ENCODE measurements at regions not wholly inside any gene's neighbourhood (a gene's known extent, or its start where the extent isn't known, plus 50 kb on each side); places are given as distances from the start of the nearest gene placed in this dataset.
"Not testable (repeated sequence)": the region's sequence is repeated elsewhere in the genome, so short reads cannot be mapped to it uniquely, and the experiment has no call there.

DNA sequence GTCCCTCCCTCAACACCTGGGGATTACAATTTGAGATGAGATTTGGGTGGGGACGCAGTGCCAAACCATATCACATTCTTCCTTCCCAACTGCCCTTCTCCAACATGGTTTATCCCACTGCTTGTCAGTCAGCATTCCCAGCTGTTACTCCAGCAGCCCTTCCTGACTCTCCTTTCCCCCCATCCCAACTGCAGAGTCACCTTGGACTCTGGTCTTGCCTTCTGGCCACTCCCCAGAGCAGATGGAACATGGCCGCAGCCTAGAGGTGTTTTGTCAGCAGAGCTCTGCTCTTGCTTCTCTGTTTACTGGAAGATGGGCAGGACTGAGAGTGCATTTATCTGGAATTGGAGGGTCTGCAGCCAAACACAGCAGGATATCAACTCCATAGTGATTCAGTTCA, 51.2 kb upstream of the MEX3C start:
- DNase-seq, result no peak

DNA sequence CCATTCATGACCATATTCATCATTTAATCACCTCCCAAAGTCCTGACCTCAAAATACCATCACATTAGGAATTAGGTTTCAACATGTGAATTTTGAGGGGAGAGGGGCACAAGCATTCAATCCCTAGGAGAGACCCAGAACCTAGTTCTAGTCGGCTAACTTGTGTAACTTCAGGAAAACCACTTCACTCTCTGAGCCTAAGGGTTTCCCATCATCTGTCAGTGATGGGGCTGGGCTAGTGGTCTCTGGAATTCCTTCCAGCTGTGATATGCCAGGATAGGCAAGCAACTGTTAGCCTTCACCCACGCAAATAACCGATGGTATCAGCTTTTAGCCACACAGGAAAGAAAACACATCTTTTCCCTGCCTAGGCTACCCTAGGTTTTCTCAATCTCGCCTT, 52.5 kb upstream of the MEX3C start:
- DNase-seq, result no peak

DNA sequence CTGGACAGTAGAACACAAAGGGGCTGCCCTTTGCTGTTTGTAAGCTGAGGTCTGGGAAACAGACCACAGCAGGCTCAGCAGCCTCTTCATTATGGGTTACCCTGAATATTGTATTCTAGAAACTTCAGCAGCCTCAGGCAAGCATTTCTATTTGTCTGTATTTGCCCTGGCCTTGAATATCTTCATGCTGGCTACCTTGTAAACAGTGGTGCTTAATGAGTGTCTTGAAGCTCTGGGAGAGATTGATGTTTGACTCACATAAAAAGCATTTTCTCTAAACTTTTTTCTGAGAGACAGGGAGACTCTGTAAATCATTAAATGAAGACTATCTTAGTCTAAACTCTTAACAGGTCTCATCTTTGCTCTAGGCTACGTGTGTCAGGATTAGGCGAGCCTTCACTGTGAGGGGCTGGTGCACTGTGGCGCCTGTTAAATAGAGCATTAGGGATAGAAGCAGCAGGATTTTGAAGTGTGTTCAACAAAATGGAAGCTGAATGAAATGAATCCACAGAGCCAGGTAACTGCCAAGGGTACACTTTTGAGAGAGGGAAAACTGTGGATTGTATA, 53.1 kb upstream of the MEX3C start:
- no peak for DNase-seq

DNA sequence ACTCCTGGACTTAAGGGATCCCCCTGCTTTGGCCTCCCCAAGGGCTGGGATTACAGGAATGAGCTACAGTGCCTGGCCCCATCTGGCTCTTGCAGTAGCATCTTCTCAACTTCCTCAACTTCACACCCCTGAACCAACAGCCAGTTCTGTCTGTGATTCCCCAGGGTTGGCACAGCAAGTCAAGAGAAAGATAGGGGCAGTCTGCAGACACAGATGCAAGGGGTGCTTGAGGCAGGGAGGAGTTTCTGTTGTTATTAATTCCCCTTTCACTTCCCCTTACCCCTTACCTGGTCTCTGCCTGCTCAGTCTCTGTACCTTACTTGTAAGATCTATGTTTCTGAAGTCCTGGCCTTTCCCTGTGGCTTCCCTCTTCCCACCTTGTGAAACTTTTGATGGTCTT, 54.1 kb upstream of the MEX3C start:
- no peak for DNase-seq

DNA sequence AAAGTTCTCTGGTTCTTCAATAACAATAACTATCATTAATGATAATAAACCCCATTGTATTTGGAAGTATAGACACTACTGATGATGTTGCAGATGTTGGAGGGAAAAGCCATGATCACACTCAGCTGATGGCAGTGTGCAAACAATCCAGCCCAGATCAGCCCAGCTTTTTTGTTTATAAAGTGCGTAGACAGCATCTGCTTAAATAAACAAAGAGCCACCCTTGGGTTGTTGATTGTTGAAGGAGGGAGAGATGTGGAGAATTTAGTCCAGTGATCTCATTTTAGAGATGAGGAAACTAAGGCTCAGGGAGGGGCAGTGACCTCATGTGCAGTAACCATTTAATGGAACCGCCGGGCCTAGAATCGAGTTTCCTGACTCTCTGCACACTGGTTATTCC, 56.0 kb upstream of the MEX3C start:
- no peak for DNase-seq

DNA sequence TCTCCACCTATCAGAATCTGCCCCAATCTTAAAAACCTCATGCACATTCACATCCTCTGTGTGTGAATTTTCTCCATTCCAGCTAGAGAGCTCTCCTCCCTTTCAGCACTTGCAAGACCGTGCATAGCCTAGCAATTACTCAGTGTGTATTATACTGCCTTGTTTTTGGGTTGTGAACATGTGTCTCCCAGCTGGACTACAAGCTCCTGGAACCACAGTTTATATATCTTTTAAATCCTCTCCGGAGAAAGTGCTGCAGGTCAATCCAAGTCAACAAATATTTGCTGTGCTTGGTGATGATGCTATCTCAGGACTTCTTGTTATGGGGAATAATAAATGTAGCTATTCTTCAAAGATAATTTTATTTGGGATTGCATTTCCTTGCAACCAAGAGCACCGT, 58.2 kb upstream of the MEX3C start:
- no peak for DNase-seq

DNA sequence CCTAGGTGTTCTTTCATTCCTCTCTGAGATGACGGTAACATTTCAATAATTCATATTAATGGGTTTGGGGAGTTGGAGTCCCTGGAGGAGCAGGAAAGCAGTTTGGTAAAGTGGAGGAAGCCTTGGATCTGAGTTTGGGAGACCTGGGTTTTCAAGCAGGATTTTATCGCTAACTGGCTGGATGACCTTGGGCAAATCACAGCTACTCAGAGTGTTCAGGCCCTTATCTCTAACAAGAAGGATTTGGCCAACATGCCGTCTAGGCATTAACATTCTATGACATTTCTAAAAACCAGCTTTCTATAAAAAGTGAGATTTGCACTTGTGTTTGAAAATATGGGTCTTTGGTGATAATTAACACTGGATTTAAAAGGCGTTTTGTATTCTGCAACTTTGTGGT, 59.7 kb upstream of the MEX3C start:
- DNase-seq, result no peak

DNA sequence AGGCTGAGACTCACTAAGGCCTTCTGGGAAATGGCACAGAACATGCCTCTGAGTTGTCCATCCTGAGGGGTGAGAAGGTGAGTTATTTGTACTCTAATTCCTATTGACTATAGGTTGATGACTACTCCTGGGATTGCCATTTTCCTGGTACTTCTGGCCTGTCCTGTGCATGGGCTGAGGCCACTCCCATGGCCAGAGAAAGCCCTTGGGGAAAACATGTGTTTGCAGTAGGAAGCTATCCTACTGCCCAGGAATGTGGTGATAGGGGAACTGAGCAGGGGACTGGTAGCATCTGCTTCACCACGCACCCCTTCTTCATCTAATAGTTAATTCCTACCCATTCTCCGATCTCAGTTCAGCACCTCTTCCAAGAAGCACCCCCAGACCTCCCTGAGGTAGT, 62.6 kb upstream of the MEX3C start:
- no peak for DNase-seq

DNA sequence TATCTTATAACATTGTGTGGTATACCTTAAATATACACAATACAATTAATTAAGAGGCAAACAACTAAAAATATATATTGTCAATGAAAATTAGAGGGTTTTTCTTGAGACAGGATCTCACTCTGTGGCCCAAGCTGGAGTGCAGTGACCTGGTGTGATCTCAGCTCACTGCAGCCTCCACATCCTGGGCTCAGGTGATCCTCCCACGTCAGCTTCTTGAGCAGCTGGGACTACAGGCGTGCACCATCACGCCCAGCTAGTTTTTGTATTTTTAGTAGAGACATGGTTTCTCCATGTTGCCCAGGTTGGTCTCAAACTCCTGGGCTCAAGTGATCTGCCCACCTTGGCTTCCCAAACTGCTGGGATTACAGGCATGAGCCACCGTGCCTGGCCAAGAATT, 68.6 kb upstream of the MEX3C start:
- DNase-seq, result not testable (repeated sequence)

DNA sequence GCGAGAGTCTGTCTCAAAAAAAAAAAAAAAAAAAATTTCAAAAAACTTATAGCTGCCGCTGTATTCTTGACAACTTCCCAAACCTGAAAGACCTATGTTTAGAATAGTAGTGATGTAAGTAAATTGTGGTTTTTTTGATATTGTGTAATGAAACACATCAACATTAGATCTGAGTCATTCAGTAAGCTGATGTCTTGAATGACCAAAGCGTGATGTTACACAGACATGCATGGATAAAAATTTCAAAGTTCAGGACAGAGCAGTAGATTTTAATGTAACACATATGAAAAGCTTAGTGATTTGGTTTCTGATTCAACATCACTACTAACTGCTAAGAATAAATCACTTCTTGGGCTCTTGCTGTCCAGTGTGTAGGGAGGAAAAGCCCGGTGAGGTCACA, 69.3 kb upstream of the MEX3C start:
- DNase-seq, result no peak

DNA sequence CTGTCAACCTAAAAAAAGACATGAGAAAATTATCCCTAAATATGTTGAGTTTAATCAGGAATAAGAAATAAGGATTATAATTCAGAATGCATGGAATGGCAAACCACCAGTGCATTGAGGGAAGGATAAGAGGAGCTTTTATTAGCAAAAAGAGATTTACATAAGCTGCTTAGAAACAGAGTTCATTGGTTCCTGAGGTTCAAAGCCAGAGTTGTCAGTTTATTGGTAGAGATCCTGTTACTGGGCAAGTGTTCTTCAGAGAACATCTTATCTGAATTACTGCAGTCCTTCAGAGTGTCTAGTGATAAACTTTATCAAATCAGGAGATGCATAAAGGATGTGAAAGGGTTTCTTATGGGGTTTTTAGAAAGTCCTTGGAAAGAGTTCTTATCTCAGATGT, 76.0 kb upstream of the MEX3C start:
- DNase-seq, result no peak

DNA sequence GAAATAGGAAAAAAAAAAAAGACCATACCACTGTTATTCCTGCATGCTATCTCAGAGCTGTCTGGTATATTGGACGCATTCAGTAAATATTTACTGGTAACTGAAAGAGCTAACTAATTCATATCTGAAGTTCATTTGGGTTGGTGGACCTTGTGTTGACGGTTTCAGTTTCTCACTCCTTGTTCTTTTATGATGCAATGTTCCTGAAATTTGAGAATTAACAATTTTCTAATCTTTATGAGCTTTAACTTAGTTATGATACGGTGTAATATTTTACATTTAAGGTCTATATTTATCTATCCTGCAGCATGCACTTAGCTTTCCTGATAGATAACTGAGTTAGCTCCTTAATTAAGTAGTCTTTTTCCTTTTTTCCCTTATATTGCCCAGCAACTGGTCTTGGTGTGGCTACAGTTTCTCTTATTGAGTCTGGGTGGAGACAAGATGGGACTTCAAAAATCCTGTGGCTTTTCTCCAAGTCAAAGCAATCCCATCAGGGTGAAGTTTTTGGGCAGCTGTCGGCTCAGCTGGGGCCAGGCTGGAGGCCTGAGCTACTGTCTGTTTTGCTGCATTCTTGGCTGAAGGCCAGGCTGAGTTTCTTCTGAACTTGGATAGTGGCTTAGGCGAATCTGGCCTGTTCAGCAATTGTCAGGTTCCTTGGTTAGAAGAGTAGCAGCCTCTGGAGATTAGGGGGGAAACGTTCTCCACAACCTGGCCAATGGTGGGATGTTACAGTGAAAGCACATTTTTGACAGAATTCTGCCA, 78.4 kb upstream of the MEX3C start:
- DNase-seq, result no peak

DNA sequence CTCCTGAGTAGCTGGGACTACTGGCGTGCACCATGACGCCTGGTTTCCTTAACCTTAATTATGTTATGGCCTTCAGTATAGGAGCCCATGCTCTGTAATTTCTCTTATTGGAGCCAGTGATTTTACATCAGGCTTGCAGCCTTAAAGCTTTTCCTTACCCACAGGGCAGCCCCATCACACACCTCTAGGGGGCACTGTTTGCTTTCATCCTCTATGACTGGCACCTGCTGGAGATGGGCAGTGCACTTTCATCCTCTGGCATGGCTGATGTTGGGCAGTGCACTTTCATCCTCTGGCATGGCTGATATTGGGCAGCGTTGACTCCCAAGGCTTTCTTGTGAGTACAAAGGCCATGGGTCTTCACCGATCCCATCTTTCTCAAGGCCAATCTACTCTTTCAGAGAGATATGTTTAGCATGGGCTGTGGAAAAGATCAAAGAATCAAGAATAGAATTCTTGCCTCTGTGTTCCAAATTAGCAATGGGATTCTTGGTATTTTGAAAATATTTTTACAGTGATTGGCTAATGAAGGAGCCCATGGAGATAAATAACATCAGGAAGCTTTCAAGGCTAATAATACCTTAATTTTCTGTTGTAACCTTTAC, 80.7 kb upstream of the MEX3C start:
- peak; percentile 61 for DNase-seq

DNA sequence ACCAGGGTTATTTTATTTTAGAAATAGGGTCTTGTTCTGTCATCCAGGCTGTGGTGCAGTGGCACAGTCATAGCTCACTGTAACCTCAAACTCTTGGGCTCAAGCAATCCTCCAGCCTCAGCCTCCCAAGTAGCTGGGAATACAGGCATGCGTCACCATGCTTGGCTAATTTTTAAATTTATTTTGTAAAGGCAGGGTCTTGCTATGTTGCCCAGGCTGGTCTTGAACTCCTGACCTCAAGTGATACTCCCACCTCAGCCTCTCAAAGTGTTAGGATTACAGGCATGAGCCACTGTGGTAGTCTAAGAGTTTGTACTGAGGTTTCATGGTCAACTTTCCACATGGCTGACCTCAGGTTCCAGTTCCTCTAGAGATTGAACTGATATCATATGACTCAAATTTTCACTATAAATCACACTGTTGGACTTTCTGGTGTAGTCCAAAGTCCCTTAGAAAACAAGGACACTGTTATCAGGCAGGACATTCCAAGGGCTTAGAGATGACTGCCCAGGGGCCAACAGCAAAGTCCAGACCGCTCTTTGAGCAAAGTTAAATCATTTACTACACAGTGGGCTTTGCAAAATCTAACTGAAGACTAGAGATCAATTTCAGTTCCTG, 82.0 kb upstream of the MEX3C start:
- DNase-seq, result no peak

DNA sequence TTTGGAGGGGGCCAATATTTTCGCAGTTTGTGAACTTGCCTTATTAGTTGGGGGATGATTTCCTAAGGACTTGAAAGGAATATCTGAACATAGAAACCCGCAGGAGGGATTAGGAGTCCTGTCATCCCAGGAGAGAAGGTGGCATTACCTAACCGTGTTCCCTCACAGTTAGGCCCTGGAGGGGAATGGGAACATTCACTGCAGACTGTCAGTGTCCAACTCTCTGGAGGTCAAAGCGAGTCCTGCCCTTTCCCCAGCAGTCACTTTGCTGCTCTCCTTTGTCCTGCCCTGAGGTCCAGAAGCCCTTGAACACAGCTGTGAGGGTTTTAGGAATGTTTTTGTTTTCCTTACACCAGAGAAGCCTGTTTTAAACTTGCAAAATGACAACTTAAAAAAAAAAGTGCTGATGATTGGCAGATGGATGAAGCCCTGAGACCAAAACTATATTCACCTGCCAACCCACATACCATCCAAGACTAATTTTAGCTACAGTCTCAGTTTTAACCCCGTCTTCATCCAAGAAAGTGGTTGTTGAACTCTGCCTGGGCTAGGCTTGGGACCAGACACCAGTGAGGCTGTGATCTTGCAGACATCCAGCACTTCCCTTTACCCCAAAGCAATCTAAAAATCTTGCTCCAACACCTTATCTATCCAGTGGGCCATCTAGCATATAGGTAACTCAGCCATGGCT, 90.5 kb upstream of the MEX3C start:
- no peak for DNase-seq

DNA sequence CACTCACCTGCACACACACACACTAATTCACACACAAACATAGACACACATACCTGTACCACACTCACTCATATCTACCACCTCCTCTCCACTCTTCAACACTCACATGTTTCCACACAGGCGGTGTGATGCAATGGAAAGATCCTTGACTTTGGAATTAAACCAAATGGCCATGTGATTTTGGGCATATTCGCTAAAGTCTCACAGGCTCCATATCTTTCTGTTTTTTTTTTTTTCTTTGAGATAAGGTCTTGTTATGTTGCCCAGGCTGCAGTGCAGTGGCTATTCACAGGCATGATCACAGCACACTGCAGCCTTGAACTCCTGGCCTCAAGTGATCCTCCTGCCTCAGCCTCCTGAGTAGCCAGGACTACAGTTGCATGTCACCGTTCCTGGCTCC, 91.1 kb upstream of the MEX3C start:
- DNase-seq, result no peak

DNA sequence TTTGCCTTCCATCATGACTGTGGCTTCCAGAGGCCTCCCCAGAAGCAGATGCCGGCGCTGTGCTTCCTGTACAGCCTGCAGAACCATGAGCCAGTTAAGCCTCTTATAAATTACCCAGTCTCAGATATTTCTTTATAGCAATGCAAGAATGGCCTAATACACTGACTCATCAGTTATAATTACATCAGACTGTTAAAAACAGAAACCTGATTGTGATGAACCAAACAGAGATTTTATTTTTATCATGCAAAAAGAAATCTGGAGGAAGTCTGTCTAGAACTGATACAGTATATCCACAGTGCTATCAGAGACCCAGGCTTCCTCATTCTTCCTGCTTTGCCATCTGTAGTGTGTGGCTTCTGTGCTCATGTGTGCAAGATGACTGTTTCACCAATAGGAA, 93.4 kb upstream of the MEX3C start:
- no peak for DNase-seq

DNA sequence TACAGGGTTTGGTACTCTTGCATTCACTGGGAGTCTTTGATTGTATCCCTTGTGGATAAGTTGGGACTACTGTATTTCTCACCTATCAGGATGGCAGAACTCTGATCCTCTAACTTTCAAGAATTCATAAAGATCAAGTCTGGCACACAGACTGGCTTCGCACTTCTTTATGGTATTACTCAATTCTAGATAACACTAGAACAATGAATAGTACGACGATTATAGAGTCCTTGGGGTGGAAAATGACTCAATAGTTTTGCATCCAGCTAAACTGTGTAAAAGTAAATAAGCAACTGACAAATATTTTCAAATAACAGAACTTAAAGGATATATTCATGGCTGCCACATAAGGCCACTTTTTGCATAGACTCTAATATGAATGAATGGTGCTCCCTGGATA, 103.4 kb upstream of the MEX3C start:
- no peak for DNase-seq

DNA sequence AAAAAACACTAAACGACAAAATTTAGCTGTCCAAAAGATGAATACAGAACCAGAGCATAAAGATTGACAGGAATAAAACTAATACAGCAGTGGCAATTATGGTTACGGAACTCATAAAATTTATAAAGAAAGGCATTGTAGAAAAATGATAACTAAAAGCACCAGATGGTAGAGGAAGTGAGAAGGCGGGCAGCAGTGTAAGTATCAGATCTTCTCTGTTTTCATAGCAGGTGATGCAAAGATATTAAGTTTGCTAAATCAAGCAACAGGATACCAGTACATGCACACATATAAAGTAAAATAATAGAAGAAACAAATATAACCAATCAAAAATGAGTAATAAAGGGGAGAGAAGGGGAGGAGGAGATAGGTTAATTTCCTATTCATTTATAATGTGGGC, 103.9 kb upstream of the MEX3C start:
- DNase-seq, result no peak

DNA sequence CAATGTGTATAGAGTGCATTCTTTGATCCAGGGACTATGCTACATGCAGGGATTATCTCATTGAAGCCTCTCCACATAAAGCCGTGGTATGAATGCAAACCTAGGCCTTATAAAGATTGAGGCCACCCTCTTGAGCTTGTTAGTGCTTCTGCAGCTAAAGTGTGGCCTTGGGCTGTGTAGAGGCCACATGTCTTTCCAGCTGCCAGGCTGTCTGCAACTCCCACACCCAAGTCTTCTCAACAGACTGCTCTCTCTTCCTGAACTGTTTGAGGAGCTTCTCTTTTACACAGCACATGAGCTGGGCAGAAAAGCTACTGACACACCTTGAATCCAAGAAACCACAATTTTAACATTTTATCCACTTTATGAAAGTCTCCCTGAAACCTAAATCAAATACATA, 119.2 kb upstream of the MEX3C start:
- no peak for DNase-seq

DNA sequence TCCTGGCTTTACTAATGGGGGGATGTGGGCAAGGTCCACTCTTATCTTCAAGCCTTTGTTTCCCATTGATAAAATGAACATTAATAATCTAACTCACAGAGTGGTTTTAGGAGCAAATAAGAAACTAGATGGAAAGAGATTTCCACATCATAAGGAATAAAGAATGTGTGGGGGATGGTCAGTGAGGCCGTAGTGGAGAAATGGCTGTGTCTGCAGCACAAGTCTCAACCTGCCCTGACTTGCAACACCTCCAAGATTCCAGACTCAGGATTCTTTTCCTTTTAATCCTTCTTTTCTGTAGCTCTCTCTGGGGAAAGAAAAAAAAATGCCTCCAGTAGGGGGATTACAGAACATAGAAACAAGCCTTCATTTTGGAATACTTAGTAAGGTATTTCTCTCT, 124.2 kb upstream of the MEX3C start:
- DNase-seq, result no peak

DNA sequence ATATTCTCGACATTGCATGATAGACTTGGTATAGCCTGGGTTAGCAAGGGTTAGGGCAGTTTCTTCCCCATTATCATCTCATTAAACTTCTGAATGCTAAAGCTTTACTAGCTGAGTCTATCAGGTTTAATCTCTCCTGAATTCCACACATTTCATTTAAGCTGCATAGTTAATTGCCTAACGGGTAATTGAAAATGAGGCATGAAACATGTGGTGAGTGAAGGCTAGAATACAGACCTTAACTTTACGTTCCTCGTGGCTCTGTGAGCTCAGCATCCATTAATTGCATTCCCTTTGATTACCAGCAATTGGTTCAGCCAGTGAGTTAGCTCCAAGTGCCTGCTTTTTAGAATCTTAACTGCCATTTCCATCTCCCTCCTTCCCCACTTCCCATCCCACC, 126.5 kb upstream of the MEX3C start:
- DNase-seq, result no peak

DNA sequence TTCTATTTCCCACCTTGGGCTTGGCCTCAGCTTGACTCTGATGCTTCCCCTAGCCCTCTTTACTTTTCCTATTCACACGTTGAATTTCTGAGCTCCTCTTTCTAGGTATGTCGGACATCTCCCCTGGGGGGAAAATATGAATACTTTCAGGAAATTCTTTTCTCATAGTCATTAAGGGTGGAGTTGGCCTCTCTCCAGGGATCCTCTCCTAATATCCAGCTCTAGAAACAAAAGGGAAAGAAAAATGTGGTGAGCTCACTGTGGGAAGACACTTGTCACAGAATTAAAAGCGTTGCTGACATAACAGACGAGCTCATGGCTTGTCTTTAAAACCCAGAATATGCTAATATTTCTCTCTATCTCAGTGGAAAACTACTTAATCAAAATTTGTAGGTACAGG, 132.7 kb upstream of the MEX3C start:
- no peak for DNase-seq

DNA sequence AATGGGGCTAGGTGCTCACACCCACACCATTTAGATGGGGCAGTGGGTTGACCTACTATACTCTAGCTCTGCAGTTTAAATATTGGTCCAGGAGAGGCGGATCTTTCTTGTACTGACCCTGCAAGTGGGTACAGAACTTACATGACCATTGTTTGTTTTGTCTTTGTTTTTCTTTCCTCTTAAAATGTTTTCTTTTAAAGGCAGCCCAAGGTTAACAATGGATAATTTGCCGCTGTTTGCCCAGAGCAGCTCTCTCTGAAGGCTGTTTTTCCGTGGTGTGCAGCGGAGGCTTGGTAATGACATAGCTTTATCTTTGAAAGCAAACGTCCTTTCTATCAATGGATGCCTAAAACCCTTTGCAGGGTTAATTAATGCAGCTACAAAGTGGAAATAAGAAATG, 133.3 kb upstream of the MEX3C start:
- no peak for DNase-seq

All from activated CD8-positive, alpha-beta memory T cell treated with anti-CD3 and anti-CD28 coated beads for 24 hours (primary cell).